Type B pancreatic cell (in vitro differentiated cells): ENCODE measurements at regions not wholly inside any gene's neighbourhood (a gene's known extent, or its start where the extent isn't known, plus 50 kb on each side); places are given as distances from the start of the nearest gene placed in this dataset.

Experiments used
- DNase-seq: peaks from one replicate; pipeline ENCODE4 v3.0.0; 2021; ENCODE audit warnings: mixed read lengths; ENCODE audit not compliant: unreplicated experiment; ENCODE audit errors: extremely low spot score
- H3K27ac Mint-ChIP-seq: 2 replicates; pipeline ENCODE4 v1.8.0; 2021; ENCODE audit warnings: mild to moderate bottlenecking, mixed read lengths
- H3K27me3 Mint-ChIP-seq: 2 replicates; pipeline ENCODE4 v1.8.0; 2021; ENCODE audit warnings: mixed read lengths
- H3K36me3 Mint-ChIP-seq: 2 replicates; pipeline ENCODE4 v1.8.0; 2021; ENCODE audit warnings: mixed read lengths
- H3K4me1 Mint-ChIP-seq: one replicate; pipeline ENCODE4 v1.8.0; 2021; ENCODE audit warnings: mixed read lengths; ENCODE audit not compliant: unreplicated experiment
- H3K4me3 Mint-ChIP-seq: 2 replicates; pipeline ENCODE4 v1.8.0; 2021; ENCODE audit warnings: mild to moderate bottlenecking, mixed read lengths
- H3K9me3 Mint-ChIP-seq: 2 replicates; pipeline ENCODE4 v1.8.0; 2021; ENCODE audit warnings: mixed read lengths
- CTCF ChIP-seq: fragments of 200-600 bp; sonication (generic); conservative IDR thresholded peaks from 2 replicates; pipeline ENCODE4 v1.5.0; 2021; ENCODE audit warnings: antibody characterized with exemption, mild to moderate bottlenecking

- no peak overlapping the region for H3K4me3 Mint-ChIP-seq
- no peaks in the 10 kb centered on the region for H3K4me1 Mint-ChIP-seq
- TF ChIP-seq CTCF, result no peak
- H3K27ac Mint-ChIP-seq, result no peak overlapping the region
- H3K9me3 Mint-ChIP-seq, result peaks cover 11% of the 10 kb centered on the region
- H3K36me3 Mint-ChIP-seq, result no peaks in the 10 kb centered on the region
- no peak for DNase-seq
- peaks cover 5% of the 10 kb centered on the region for H3K27me3 Mint-ChIP-seq
These were observed 398.9 kb downstream of the EFNA5 start for GRCh38 chr5:107271682-107272350.

GRCh38 chr5:107270561-107270960 is 400.2 kb downstream of the EFNA5 start:
- DNase-seq, result no peak
- Mint-ChIP-seq H3K9me3 (peaks cover 6% of the 10 kb centered on the region), H3K4me3 (no peak overlapping the region), H3K27me3 (no peaks in the 10 kb centered on the region), H3K4me1 (no peaks in the 10 kb centered on the region), H3K36me3 (no peaks in the 10 kb centered on the region), H3K27ac (no peak overlapping the region)
- TF ChIP-seq CTCF, result no peak

GRCh38 chr5:107269678-107270077 is 401.1 kb downstream of the EFNA5 start:
- H3K4me1 Mint-ChIP-seq, result no peaks in the 10 kb centered on the region
- no peak for TF ChIP-seq CTCF
- no peak overlapping the region for H3K4me3 Mint-ChIP-seq
- no peaks in the 10 kb centered on the region for H3K27me3 Mint-ChIP-seq
- H3K27ac Mint-ChIP-seq, result no peak overlapping the region
- no peaks in the 10 kb centered on the region for H3K36me3 Mint-ChIP-seq
- DNase-seq, result no peak
- H3K9me3 Mint-ChIP-seq, result peaks cover 6% of the 10 kb centered on the region

GRCh38 chr5:107269256-107269655 is 401.5 kb downstream of the EFNA5 start:
- H3K36me3 Mint-ChIP-seq, result no peaks in the 10 kb centered on the region
- no peak overlapping the region for H3K4me3 Mint-ChIP-seq
- peaks cover 6% of the 10 kb centered on the region for H3K9me3 Mint-ChIP-seq
- no peak for TF ChIP-seq CTCF
- no peaks in the 10 kb centered on the region for H3K4me1 Mint-ChIP-seq
- no peaks in the 10 kb centered on the region for H3K27me3 Mint-ChIP-seq
- DNase-seq, result no peak
- H3K27ac Mint-ChIP-seq, result no peak overlapping the region

GRCh38 chr5:107268241-107268640 is 402.5 kb downstream of the EFNA5 start:
- no peak for TF ChIP-seq CTCF
- H3K36me3 Mint-ChIP-seq, result no peaks in the 10 kb centered on the region
- no peak overlapping the region for H3K4me3 Mint-ChIP-seq
- peaks cover 6% of the 10 kb centered on the region for H3K9me3 Mint-ChIP-seq
- no peak overlapping the region for H3K27ac Mint-ChIP-seq
- H3K4me1 Mint-ChIP-seq, result no peaks in the 10 kb centered on the region
- no peaks in the 10 kb centered on the region for H3K27me3 Mint-ChIP-seq
- no peak for DNase-seq

- Mint-ChIP-seq H3K4me1 (no peaks in the 10 kb centered on the region), H3K27me3 (no peaks in the 10 kb centered on the region), H3K4me3 (no peak overlapping the region)
These were observed 404.6 kb downstream of the EFNA5 start for GRCh38 chr5:107266100-107266499.

More at GRCh38 chr5:107266100-107266499, 404.6 kb downstream of the EFNA5 start:
- H3K9me3 Mint-ChIP-seq, result peaks cover 6% of the 10 kb centered on the region
- no peaks in the 10 kb centered on the region for H3K36me3 Mint-ChIP-seq
- H3K27ac Mint-ChIP-seq, result no peak overlapping the region
- TF ChIP-seq CTCF, result no peak
- DNase-seq, result no peak
